GF-D8 (cell line): ENCODE measurements at regions not wholly inside any gene's neighbourhood (a gene's known extent, or its start where the extent isn't known, plus 50 kb on each side); places are given as distances from the start of the nearest gene placed in this dataset.
A peak's percentile ranks its signal among the peaks of the same experiment; 100 is the strongest.

Source experiments
- DNase-seq: peaks from one replicate; lab custom pipeline; 2025; lab: John Stamatoyannopoulos, UW

DNA sequence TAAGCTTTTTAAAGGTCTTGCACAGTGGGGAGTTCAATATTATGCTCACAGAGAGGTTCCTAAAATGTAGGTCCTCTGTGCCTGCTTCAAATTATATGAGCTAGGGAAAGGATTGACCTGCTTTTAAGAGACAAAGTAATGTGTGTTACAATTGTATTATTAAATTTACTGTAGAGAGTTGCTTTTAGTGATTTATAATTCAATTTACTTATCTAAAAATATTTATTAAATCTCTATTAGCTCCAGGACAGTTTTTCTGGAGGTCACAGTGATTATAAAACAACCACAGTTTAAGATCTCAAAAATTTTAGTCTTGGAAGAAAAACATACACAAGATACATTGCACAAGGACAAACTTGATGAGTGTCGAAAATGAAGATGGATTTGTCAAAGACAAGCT is 665.7 kb upstream of the ARPP21 start:
- DNase-seq: no peak

DNA sequence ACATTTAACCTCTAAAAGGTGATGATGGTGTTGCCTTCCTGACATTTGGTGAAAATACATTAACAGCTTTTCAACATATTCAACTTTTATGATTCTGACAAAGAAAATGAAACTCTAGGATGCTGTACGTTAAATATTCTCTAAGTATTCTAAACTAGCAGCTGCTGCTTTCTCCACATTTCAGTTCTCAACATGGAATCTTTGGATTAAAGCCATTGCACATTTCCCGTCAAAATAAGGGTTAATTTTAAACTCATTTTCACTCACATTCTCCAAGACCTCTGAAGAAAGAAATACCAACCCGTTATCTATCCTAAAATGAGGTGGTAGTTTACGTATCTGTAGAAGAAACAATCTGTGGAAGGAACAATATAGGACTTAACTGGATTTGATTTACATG is 655.7 kb upstream of the ARPP21 start:
- DNase-seq: no peak

DNA sequence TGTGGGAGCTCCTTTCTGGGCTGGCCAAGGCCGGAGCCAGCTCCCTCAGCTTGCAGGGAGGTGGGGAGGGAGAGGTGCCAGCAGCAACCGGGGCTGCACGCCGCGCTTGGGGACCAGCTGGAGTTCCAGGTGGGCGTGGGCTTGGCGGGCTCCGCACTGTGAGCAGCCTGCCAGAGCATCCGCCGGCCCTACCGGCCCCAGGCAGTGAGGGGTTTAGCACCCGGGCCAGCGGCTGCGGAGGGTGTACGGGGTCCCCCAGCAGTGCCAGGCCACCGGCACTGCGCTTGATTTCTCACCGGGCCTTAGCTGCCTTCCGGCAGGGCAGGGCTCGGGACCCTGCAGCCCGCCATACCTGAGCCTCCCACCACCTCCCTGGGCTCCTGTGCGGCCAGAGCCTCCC is 651.0 kb upstream of the ARPP21 start:
- DNase-seq: no peak

DNA sequence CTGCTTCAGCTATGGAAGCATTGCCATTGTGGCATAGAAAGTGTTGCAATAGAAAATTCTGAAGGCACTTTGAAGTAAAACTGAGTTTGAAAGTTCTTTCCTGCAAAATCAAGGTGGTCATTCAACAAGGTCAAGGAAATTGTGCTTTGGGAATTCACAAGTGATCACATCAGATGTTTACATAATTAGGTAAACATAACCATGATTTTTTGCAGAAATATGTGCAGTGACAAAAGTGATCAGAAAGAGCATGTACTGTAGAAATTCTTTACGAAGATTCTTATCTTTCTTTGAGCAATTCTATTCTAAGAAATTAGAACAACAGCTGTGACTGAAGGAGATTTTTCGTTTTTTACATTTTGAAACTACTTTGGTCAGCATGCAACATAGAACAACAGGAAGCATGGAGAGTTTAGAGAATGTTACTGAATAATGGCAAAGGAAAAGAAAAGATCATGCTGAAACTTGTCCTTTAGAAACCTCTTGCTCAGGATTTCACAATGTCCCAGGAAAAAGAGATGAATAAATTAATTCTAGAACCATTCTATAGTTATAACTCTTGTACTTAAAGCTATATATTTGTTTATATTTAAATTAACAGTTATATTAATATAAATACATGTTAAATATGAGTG is 643.4 kb upstream of the ARPP21 start:
- peak; percentile 22 for DNase-seq

DNA sequence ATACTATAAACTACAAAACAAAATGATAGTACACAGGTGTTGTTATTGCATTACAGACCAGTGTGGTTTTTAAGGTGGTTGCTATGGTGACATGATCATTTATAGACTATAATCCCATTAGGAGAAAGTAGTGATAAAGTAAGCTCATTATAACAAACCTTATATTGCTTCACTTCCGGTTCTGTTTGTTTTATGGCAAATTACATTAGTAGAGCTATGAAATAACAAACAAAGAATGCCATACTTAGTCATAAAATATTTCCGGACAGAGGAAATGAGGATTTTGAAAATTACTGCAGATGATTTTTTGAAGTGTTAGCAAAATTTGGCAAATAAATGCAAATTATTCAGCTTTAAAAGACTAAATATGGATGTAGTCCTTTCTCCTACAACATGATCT is 640.4 kb upstream of the ARPP21 start:
- DNase-seq: no peak

DNA sequence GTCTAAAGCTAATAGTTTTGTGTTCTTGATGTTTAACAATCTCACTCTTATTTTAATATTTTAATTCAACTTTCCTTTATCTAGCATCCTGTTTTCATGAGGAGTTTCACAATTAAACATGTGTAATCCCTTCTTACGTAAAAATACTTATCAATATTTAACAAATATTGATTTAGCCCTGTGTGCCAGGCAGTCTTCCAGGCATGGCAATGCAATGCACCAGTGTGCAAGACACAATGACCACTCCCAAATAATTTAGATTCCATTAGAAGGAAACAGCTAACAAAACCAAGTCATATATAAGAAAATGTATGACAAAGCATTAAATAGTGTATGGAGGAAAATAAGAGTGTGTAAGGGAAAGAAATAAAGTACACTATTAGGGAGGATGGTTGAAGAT is 627.1 kb upstream of the ARPP21 start:
- DNase-seq: no peak

DNA sequence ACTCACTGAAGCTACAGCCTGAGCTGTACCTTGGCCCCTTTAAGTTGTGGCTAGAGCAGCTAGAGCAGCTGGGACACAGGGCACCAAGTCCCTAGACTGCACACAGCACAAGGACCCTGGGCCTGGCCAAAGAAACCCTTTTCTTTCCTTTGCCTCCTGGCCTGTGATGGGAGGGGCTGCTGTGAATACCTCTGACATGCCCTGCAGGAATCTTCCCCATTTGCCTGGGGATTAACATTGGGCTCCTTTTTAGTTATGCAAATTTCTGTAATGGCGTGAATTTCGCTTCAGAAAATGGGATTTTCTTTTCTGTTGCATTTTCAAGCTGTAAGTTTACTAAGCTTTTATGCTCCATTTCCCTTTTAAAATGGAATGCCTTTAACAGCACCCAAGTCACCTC is 611.2 kb upstream of the ARPP21 start:
- no peak for DNase-seq

DNA sequence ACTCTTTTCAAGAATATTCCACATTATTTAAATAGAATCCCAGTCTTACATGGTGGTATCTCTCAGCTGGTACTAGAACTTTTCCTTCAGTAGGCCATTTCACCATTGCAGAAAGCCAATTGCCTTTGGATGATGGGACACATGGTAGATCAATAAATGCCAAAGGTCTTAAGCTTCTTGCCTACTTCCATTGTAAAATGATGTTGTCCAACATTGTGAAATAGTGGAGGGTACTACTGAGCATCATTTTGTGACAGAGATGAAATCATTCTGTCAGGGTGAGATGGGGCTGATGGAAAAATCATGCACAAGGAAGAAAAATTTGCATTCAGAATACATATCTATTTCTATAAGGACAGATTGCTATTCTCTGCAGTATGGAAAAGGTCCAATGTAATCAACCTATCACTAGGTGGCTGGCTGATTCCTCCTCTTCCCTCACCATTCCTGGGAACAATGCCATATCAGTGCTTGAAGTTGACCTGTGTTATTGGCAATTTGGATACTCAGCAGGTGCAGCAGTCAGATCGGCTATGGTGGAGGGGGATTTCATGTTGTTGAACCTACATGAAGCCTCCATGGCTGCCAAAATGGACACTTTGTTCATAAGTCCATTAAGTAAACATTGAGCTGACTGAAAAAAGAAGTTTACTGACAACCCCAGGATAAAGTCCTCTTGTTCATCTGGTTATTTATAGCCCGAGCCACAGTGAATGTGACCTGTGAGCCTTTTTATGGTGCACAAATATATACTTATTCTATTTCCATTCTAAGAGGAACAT is 596.9 kb upstream of the ARPP21 start:
- DNase-seq: no peak

DNA sequence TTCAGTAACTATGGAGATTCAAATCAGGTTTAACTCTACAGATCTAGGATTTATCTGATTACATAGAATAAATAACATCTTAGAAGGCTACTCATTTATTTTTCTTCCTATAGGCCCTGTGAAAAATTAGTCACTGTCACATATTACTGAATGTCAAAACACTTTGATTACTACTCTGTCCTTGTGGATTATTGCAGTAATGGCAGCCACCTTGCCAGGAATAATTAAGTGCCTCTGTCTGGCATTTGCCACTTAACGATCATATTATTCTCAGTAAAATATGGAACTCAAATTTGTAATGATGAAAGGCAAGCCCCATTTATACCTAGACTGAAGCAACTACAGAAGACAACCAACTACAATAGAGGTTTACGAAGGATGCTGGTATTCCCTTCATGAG is 596.3 kb upstream of the ARPP21 start:
- DNase-seq: no peak

DNA sequence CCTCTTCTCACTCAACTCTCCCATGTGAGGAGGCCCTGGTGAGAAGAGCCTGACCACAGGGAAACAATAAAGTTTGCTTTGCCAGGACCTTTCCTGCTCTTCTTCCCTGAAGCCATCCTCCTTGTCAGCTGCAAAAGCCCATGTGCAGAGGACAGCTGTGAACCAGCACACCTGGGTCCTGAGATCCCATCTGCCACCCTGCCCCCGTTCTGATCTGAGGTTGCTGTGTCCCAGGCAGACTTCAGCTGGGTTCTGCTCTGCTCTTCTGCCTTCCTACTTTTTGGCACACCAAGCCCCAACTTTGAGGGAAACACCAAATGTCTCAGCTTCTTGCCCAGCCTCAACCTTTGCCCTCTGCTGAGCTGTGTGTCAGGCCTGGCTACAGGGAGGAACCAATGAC is 595.1 kb upstream of the ARPP21 start:
- DNase-seq: no peak

DNA sequence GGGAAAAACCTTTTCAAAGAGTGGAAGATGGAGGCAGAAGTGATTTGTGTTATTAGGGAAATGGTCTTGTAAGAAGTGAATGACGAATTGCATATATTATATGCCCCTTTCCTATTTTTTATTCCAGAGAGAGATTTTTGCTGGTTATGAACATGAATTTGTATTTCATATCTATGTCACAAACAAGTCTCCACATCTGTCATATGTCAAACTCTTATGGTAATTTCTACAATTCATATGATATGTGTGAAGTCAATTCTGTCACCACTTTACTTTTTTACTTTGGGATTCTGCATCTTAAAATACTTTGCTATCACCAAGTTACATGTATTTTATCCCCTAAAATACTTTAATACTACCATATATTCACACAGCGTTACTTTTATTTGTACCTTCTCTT is 594.2 kb upstream of the ARPP21 start:
- DNase-seq: no peak

DNA sequence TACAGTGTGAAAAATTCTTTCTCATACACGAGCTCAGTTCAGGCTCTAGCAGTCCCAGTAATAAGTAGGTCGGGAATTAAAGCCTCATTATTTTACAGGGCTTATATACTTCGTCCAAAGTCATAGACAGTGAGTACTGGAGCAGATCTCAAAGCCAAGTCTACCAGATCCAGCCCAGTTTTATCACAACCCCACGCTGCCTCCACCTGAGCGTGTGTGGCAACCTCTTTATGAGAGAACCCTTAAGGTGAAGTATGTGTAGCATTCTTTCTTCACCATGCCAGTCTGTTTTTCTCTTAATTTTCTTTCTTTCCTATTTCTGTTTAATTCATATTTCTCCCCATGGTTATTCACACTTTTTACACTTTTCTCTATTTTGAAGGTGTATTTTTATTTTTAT is 574.6 kb upstream of the ARPP21 start:
- DNase-seq: no peak

DNA sequence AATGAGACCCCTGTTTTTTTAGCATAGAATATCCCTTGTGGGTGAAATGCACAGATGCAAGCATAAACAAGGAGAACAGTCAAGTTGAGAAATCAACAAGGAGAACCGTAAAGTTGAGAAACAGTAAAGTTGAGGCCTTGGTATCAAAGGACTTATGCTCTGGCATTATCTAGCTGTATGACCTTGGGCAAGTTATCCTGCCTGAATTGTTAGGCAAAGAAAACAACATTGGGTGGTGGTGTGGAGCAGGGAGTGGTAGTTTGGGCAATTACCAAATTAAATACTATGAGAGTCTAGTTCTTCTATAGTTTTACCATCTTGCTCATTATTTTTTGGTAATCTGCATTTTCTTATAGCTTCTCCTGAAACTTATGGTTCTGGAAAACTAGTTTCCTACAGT is 573.4 kb upstream of the ARPP21 start:
- no peak for DNase-seq

DNA sequence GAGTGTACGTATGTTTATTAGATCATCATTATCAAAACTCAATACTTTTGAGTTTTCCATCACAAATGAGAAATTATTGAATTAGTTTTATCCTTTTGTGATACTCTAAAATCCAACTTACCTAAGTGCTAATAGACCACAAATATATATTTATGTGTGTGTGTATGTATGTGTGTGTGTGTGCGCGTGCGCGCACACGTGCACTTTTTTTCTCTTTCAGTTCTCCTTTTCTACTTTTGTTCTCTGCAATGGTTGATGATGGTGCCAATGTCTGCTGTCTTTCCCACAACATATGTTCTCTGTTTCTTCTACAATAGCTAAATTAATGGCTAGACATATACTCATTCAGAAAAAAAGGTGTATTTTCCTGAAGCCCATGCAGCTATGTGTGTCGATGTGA is 571.6 kb upstream of the ARPP21 start:
- no peak for DNase-seq

DNA sequence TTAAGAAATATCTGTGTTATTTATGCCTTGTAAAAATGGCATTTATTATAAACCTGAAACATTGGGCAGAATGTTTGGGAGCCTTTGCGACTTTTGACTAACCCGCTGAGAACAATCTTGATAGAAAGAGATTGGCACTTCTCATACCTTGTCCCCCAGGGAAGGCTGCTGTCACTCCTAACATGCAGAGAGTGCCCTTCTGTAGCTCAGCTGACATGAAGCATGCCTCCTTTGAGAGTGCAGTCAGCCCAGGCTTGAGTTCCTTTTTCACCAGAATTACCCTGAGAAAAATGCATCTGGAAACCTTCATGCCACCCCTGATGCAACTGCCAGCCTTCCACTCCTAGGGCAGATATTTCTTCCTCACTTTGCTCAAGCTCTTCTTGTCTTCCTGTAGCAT is 569.2 kb upstream of the ARPP21 start:
- no peak for DNase-seq

DNA sequence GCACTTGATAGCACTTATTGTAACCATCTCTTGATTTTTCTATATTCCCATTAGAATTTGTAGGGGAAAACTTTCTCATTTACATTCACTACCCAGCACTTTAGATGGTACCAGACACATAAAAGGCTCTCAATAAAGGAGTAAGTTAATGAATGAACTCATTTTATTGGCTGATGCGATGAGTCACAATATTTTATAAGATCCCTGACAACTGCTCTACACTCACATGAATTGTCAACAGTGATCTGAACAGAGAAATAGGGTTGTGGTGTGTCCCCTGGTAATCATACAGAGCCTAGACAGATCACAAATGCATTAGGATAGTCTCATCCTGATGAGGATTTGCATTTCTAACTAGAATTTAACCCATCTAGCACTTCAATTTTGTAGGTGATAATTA is 567.6 kb upstream of the ARPP21 start:
- DNase-seq: no peak

DNA sequence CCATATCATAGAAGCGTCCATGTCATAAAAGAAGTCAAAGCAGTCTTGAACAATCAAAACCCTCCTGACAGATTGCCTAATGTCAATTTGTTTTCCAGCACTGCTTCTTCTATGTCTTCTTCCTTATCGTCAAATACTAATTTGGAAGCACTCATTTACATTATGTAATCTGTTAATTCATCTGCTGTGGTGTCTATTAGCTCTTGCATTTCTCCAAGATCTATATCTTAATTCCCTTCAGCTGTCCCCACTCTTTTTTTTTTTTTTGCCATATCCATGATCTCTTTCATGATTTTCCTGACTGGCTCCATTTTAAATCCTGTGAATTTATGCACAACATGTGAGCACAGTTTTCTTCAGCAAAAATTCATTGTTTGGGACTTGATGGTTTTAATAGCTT is 560.5 kb upstream of the ARPP21 start:
- DNase-seq: no peak

DNA sequence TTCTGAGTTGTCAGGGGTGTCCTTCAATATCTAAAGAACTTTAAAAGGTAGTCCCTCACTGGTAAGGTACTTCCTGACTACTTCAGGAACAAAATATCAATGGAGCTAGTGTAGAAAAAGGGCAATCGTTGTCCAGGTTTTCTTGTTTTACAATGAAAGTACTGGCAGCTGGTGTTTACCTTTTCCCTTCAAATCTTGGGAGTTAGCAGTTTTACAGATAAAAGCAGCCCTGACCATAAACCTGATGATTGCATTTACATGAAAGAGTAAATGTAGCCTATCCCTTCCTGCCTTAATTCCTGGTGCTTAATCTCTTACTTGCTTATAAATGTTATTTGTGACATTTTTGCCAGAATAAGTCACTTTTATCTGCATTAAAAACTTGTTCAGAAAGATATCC is 559.9 kb upstream of the ARPP21 start:
- DNase-seq: no peak

DNA sequence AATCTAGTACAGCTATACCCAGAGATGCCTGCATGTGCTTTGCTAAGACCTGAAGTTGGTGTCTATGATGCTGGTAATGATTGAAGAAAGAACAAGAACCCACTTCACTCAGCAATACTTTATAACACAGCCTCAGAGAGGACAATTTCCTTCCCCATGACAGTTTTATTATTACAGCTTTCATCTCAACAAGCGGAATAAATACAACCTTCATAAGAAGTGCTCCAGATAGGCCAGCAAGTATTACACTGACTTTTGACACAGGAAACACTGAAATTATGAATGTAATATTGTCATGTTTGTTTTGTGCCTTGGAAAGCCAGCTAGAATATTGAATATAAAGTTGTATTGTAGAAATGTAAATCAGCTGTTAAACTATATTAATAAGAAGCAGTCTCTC is 557.4 kb upstream of the ARPP21 start:
- DNase-seq: no peak

DNA sequence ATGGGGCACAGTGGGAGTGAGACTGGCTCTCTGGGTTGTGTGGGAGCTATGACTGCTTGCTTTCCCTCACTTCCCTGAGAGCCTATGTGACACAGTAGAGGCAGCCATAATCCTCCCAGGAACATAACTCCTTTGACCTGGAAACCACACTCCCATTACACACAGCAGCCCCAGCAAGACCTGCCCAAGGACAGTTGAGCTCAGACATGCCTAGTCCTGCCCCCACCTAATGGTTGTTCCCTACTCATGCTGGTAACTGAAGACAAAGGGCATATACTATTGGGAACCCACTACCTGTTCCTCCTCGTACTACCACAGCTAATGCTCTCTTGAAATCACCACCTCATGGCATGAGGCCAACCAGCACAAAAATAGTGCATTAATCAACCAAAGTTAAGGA is 550.4 kb upstream of the ARPP21 start:
- no peak for DNase-seq

DNA sequence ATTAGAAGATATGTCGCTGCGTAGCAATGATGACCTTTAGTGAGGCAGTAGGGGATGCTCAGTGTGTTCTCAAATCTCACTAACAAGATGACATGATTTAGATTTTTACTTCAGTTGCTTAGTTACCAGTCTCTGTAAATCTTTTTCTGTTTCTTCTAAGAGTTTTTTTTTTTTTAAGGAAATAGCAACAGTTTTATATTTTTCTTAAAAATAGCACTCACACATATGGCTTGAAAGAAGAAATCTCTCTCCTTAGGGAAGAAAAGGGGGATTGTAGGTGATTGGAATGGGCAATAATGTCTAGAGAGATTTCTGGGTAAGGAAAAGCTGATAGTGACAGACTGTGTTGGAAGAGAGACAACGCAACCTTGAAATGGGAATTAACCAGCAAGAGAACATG is 524.6 kb upstream of the ARPP21 start:
- DNase-seq: no peak

DNA sequence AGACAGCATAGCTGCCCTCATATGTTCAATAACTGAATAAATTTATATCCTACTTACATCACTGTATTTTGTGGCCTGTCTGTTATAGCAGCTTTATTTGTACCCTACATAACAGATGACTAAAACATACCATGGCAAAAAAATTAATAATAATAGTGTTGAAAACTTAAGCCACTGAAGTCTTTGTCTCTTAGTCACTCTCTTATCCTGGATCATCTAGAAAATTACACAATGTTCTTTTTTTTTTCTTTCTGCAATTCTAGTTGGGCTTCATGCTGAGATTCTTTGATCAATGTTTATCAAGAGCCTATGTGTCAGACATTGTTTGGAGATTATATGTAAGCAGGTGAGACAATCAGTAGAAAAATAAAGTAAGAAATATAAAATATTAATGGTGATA is 519.3 kb upstream of the ARPP21 start:
- DNase-seq: no peak

DNA sequence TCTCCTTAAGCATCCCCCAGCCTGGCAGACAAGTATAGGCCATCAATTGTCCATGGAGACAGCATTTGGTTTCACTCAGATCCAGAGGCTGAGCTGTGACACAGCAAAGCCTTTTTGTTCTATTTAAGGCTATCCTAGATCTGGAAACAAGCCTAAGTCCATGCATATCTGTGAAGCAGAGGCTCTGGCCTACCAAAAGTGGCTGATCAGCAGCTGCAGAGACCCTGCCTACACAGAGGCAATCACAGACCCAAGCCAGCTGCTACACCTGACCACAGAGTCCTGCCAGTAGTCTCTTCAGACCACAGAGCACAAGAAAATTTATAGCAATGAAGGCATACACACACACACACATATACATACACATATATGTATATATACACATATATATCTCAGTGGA is 501.7 kb upstream of the ARPP21 start:
- DNase-seq: no peak

DNA sequence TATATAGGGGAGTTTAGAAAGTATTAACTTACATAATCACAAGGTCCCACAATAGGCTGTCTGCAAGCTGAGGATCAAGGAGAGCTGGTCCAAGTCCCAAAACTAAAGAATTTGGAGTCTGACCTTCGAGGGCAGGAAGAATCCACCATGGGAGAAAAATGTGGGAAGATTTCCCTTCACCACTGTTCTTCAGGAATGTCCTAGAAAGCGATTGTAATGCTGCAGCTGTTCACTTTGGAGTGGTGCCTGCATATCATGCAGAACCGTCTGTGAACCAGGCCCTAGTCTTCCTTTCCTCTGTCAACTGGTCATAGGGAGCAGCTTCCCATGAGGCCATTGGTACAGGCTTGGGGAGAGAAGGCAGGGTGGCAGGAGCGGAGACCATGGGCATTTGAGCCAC is 497.9 kb upstream of the ARPP21 start:
- no peak for DNase-seq
